HepG2 (cell line): ENCODE measurements at regions not wholly inside any gene's neighbourhood (a gene's known extent, or its start where the extent isn't known, plus 50 kb on each side); places are given as distances from the start of the nearest gene placed in this dataset.

Experiments used
- ATAC-seq: fragments of 200-7000 bp; cut with Tn5 transposase; 3 replicates; pipeline ENCODE4 v1.9.1; 2020; ENCODE audit warnings: mild to moderate bottlenecking, moderate library complexity
- BruUV-seq: library from RNA; stranded (reverse); fragments of 400-500 nt; replicated peaks from 2 replicates; lab custom pipeline; 2021; lab: Mats Ljungman, UMichigan
- CTCF ChIA-PET: fragments of 300-600 bp; formaldehyde crosslinking; extraction: SDS; loops from one replicate; lab custom pipeline; 2021; ENCODE audit warnings: low total read pairs, inconsistent platforms, low intra/inter-chr PET ratio; lab: Yijun Ruan, JAX
- POLR2A ChIA-PET: fragments of 350-600 bp; sonication (Branson Sonifier 250); formaldehyde crosslinking; loops from one replicate; lab custom pipeline; 2020; ENCODE audit warnings: antibody characterized with exemption, inconsistent platforms; lab: Yijun Ruan, JAX
- DNase-seq: peaks from one replicate; pipeline ENCODE4 v3.0.0-alpha.2; 2015; ENCODE audit warnings: low spot score
- FAIRE-seq: peaks from 3 replicates; lab custom pipeline; 2011; peaks lifted over from hg19 to GRCh38; lab: Jason Lieb, UNC
- H2AFZ ChIP-seq: one replicate; pipeline ENCODE4 v1.6.1; 2011; ENCODE audit warnings: low read length, inconsistent platforms
- H3K27ac ChIP-seq: fragments of 300-600 bp; 3 replicates; pipeline ENCODE4 v1.8.0; 2011; ENCODE audit warnings: mixed run types, mild to moderate bottlenecking, mixed read lengths, low read length, inconsistent platforms; ENCODE audit not compliant: insufficient read depth; ENCODE audit errors: extremely low read length
- H3K27me3 ChIP-seq, 2 experiments: fragments of 200-600 bp in 1 of 2; 2 replicates in 1 of 2; 3 replicates in 1 of 2; pipeline versions ENCODE4 v1.6.0 to v1.8.0; 2011; ENCODE audit warnings: low read length in 2 of 2, mild to moderate bottlenecking in 2 of 2, moderate library complexity in 2 of 2, inconsistent platforms in 1 of 2; ENCODE audit not compliant: insufficient read depth in 2 of 2, control insufficient read depth in 1 of 2
- H3K36me3 ChIP-seq, 2 experiments: fragments of 200-600 bp in 1 of 2; replicated peaks in 1 of 2; 2 replicates in 1 of 2; 3 replicates in 1 of 2; pipeline versions ENCODE4 v1.5.1 to v1.8.0; 2011; ENCODE audit warnings: low read length in 2 of 2, inconsistent platforms in 1 of 2; ENCODE audit not compliant: insufficient read depth in 2 of 2, control insufficient read depth in 1 of 2
- H3K4me1 ChIP-seq: 2 replicates; pipeline ENCODE4 v1.5.1; 2012; ENCODE audit warnings: low read length, inconsistent platforms; ENCODE audit not compliant: insufficient read depth
- H3K4me2 ChIP-seq: 2 replicates; pipeline ENCODE4 v1.6.0; 2011; ENCODE audit warnings: low read depth, low read length, inconsistent platforms
- H3K4me3 ChIP-seq, 3 experiments: fragments of 200-600 bp in 1 of 3; sonication (generic), shearing (Covaris generic) in 1 of 3; replicated peaks in 1 of 3; 2 replicates each; pipeline ENCODE4 v1.5.1; 2011 to 2016; ENCODE audit warnings: low read length in 3 of 3, inconsistent platforms in 2 of 3, low read depth in 2 of 3, mild to moderate bottlenecking in 2 of 3, control low read depth in 1 of 3, mixed read lengths in 1 of 3; ENCODE audit not compliant: insufficient read depth in 1 of 3
- H3K79me2 ChIP-seq: one replicate; pipeline ENCODE4 v1.6.1; 2011; ENCODE audit warnings: low read length, inconsistent platforms; ENCODE audit not compliant: insufficient read depth
- H3K9ac ChIP-seq: 2 replicates; pipeline ENCODE4 v1.6.0; 2011; ENCODE audit warnings: mild to moderate bottlenecking, low read depth, low read length, inconsistent platforms; ENCODE audit not compliant: insufficient read depth
- H3K9me3 ChIP-seq: 2 replicates; pipeline ENCODE4 v1.5.1; 2012; ENCODE audit warnings: mild to moderate bottlenecking, low read length
- H4K20me1 ChIP-seq: 2 replicates; pipeline ENCODE4 v1.6.0; 2011; ENCODE audit warnings: inconsistent platforms, mild to moderate bottlenecking, low read length, moderate library complexity; ENCODE audit not compliant: insufficient read depth
- MAF1 ChIP-seq: sonication (generic); formaldehyde crosslinking; IDR thresholded peaks from 2 replicates; pipeline ENCODE4 v1.5.0; 2020; ENCODE audit warnings: missing genetic modification reagents, borderline replicate concordance
- PRPF4 ChIP-seq: fragments of 200-400 bp; formaldehyde crosslinking; IDR thresholded peaks from 2 replicates; pipeline ENCODE4 v1.6.1; 2016; ENCODE audit warnings: low read length, low read depth; ENCODE audit not compliant: poor library complexity, severe bottlenecking
- RARA ChIP-seq: IDR thresholded peaks from 2 replicates; pipeline ENCODE4 v1.6.1; 2016; ENCODE audit warnings: missing genetic modification reagents, missing compliant biosample characterization
- RERE ChIP-seq: IDR thresholded peaks from 2 replicates; pipeline ENCODE4 v1.6.1; 2016; ENCODE audit warnings: low read depth, missing genetic modification reagents, missing compliant biosample characterization
- RNF2 ChIP-seq: fragments of 450-650 bp; conservative IDR thresholded peaks from 2 replicates; pipeline ENCODE4 v1.6.1; 2016; ENCODE audit warnings: low read depth
- SETDB1 ChIP-seq: sonication (generic); formaldehyde crosslinking; IDR thresholded peaks from 2 replicates; pipeline ENCODE4 v1.5.1; 2020; ENCODE audit warnings: missing genetic modification reagents, mild to moderate bottlenecking, borderline replicate concordance
- ZBTB14 ChIP-seq: sonication (generic); formaldehyde crosslinking; IDR thresholded peaks from 2 replicates; pipeline ENCODE4 v1.4.0; 2020; ENCODE audit warnings: missing genetic modification reagents
- ZNF207 ChIP-seq: fragments of 450-650 bp; IDR thresholded peaks from 2 replicates; pipeline ENCODE4 v1.6.1; 2016; ENCODE audit warnings: antibody characterized with exemption, borderline replicate concordance
- ZNF850 ChIP-seq: sonication (generic); formaldehyde crosslinking; conservative IDR thresholded peaks from 2 replicates; pipeline ENCODE4 v1.9.0; 2021; ENCODE audit warnings: mild to moderate bottlenecking, missing genetic modification reagents
- in situ Hi-C: cut with HindIII; loops from 2 replicates; pipeline ENCODE4 v1.10.0; 2017; ENCODE audit warnings: low pct_unique_long_range_greater_than_20kb; ENCODE audit not compliant: extremely low pct_ligation_motif_present
- intact Hi-C: fragments of 100-400 bp; cut with micrococcal nuclease; formaldehyde crosslinking; loops from one replicate; pipeline ENCODE4 v1.10.0; 2022; ENCODE audit not compliant: unreplicated experiment

- ChIA-PET CTCF (no interaction called here), POLR2A (no interaction called here)
- Histone ChIP-seq H3K27me3 (no peaks in the 10 kb centered on the region), H2AFZ (no peak overlapping the region), H3K4me1 (no peaks in the 10 kb centered on the region), H4K20me1 (no peaks in the 10 kb centered on the region), H3K4me3 (no peak overlapping the region), H3K79me2 (no peaks in the 10 kb centered on the region), H3K4me2 (no peak overlapping the region), H3K9me3 (no peaks in the 10 kb centered on the region)
- BruUV-seq, result no TSS peak
- no peak for FAIRE-seq
- DNase-seq, result no peak
- TF ChIP-seq RERE (CRISPR knock-in tag) (no peak), ZNF207 (no peak), SETDB1 (CRISPR knock-in tag) (no peak), ZNF850 (no peak), PRPF4 (no peak), RNF2 (no peak), ZBTB14 (CRISPR knock-in tag) (no peak), MAF1 (CRISPR knock-in tag) (no peak), RARA (no peak)
- TF ChIP-seq, all 625 proteins: peak for 0
- Histone ChIP-seq H3K27ac (no peak overlapping the region), H3K36me3 (no peaks in the 10 kb centered on the region), H3K9ac (no peak overlapping the region)
- no peak for ATAC-seq
- in situ Hi-C loops (no loop called here), intact Hi-C loops (no loop called here)
Measured at GRCh38 chr4:137310166-137310565, 222.1 kb downstream of the PCDH18 start.
